H9 (cell line): ENCODE measurements at regions not wholly inside any gene's neighbourhood (a gene's known extent, or its start where the extent isn't known, plus 50 kb on each side); places are given as distances from the start of the nearest gene placed in this dataset.

Experiments used
- DNase-seq: peaks from one replicate; pipeline ENCODE4 v3.0.0-alpha.2; 2017
- H2AFZ ChIP-seq: one replicate; pipeline ENCODE4 v1.6.1; 2013; ENCODE audit warnings: mild to moderate bottlenecking, low read length, control low read depth, moderate library complexity
- H2AK5ac ChIP-seq: 2 replicates; pipeline ENCODE4 v1.6.1; 2013; ENCODE audit warnings: low read length, control low read depth, mixed read lengths; ENCODE audit not compliant: insufficient read length
- H2BK120ac ChIP-seq: one replicate; pipeline ENCODE4 v1.6.1; 2013; ENCODE audit warnings: low read depth, mild to moderate bottlenecking, low read length, control low read depth, inconsistent platforms; ENCODE audit not compliant: poor library complexity, severe bottlenecking
- H2BK12ac ChIP-seq: 2 replicates; pipeline ENCODE4 v1.6.1; 2013; ENCODE audit warnings: low read length, control low read depth, mixed read lengths, low read depth; ENCODE audit not compliant: insufficient read length
- H2BK15ac ChIP-seq: 2 replicates; pipeline ENCODE4 v1.6.1; 2013; ENCODE audit warnings: low read depth, low read length, control low read depth
- H2BK20ac ChIP-seq: one replicate; pipeline ENCODE4 v1.6.1; 2013; ENCODE audit warnings: low read depth, mild to moderate bottlenecking, low read length, control low read depth, inconsistent platforms; ENCODE audit not compliant: poor library complexity, severe bottlenecking
- H2BK5ac ChIP-seq: 2 replicates; pipeline ENCODE4 v1.6.1; 2013; ENCODE audit warnings: low read length, control low read depth, mixed read lengths; ENCODE audit not compliant: insufficient read length
- H3K14ac ChIP-seq: 2 replicates; pipeline ENCODE4 v1.6.1; 2013; ENCODE audit warnings: low read length, control low read depth; ENCODE audit not compliant: insufficient read depth
- H3K18ac ChIP-seq: 2 replicates; pipeline ENCODE4 v1.6.1; 2013; ENCODE audit warnings: low read depth, mild to moderate bottlenecking, mixed read lengths, low read length, control low read depth; ENCODE audit not compliant: insufficient read length
- H3K23ac ChIP-seq: 2 replicates; pipeline ENCODE4 v1.6.1; 2013; ENCODE audit warnings: low read length, control low read depth, mixed read lengths, low read depth; ENCODE audit not compliant: insufficient read length
- H3K23me2 ChIP-seq: 2 replicates; pipeline ENCODE4 v1.6.1; 2013; ENCODE audit warnings: low read depth, mild to moderate bottlenecking, mixed read lengths, low read length, control low read depth; ENCODE audit not compliant: insufficient read length, poor library complexity, severe bottlenecking
- H3K27ac ChIP-seq: 2 replicates; pipeline ENCODE4 v1.5.1; 2013; ENCODE audit warnings: low read length, control low read depth, mixed read lengths, low read depth; ENCODE audit not compliant: insufficient read length
- H3K27me3 ChIP-seq: 2 replicates; pipeline ENCODE4 v1.6.1; 2013; ENCODE audit warnings: low read length, control low read depth, inconsistent platforms; ENCODE audit not compliant: insufficient read depth
- H3K4ac ChIP-seq: 2 replicates; pipeline ENCODE4 v1.6.1; 2013; ENCODE audit warnings: low read depth, mild to moderate bottlenecking, control low read depth, inconsistent platforms, low read length, moderate library complexity
- H3K4me1 ChIP-seq: 2 replicates; pipeline ENCODE4 v1.6.1; 2013; ENCODE audit warnings: low read length, control low read depth, inconsistent platforms; ENCODE audit not compliant: insufficient read depth
- H3K4me2 ChIP-seq: 2 replicates; pipeline ENCODE4 v1.6.1; 2013; ENCODE audit warnings: low read length, control low read depth, mixed read lengths; ENCODE audit not compliant: insufficient read length, insufficient read depth
- H3K56ac ChIP-seq: 2 replicates; pipeline ENCODE4 v1.6.1; 2013; ENCODE audit warnings: low read depth, mild to moderate bottlenecking, mixed read lengths, low read length, control low read depth; ENCODE audit not compliant: insufficient read length
- H3K79me1 ChIP-seq: 2 replicates; pipeline ENCODE4 v1.6.1; 2013; ENCODE audit warnings: low read depth, mild to moderate bottlenecking, moderate library complexity, low read length, control low read depth, inconsistent platforms; ENCODE audit not compliant: insufficient read depth, poor library complexity, severe bottlenecking
- H3K79me2 ChIP-seq: 2 replicates; pipeline ENCODE4 v1.6.1; 2013; ENCODE audit warnings: low read length, control low read depth, inconsistent platforms; ENCODE audit not compliant: insufficient read depth
- H3K9ac ChIP-seq: 2 replicates; pipeline ENCODE4 v1.6.1; 2013; ENCODE audit warnings: low read length, control low read depth, mixed read lengths; ENCODE audit not compliant: insufficient read length; ENCODE audit errors: extremely low read depth
- H3K9me3 ChIP-seq: one replicate; pipeline ENCODE4 v1.6.1; 2013; ENCODE audit warnings: low read depth, low read length, inconsistent platforms; ENCODE audit not compliant: control insufficient read depth
- H3T11ph ChIP-seq: one replicate; pipeline ENCODE4 v1.6.1; 2013; ENCODE audit warnings: mild to moderate bottlenecking, low read length, control low read depth, inconsistent platforms
- H4K20me1 ChIP-seq: one replicate; pipeline ENCODE4 v1.6.1; 2013; ENCODE audit not compliant: control insufficient read depth, insufficient read length, insufficient read depth
- H4K5ac ChIP-seq: 2 replicates; pipeline ENCODE4 v1.6.1; 2013; ENCODE audit warnings: low read depth, mild to moderate bottlenecking, mixed read lengths, low read length, control low read depth; ENCODE audit not compliant: insufficient read length
- H4K8ac ChIP-seq: replicated peaks from 2 replicates; pipeline ENCODE4 v1.6.1; 2013; ENCODE audit warnings: low read length, control low read depth, mixed read lengths, low read depth; ENCODE audit not compliant: insufficient read length
- H4K91ac ChIP-seq: 2 replicates; pipeline ENCODE4 v1.6.1; 2013; ENCODE audit warnings: low read depth, mild to moderate bottlenecking, moderate library complexity, mixed read lengths, low read length, control low read depth; ENCODE audit not compliant: insufficient read length
- H3K27ac Mint-ChIP-seq, 3 experiments: 2 replicates in 2 of 3; 3 replicates in 1 of 3; pipeline ENCODE4 v1.8.0; 2020 to 2021; ENCODE audit warnings: mixed read lengths in 3 of 3, mild to moderate bottlenecking in 1 of 3, moderate library complexity in 1 of 3
- H3K27me3 Mint-ChIP-seq: 2 replicates; pipeline ENCODE4 v1.8.0; 2021; ENCODE audit warnings: low read depth, mild to moderate bottlenecking, moderate library complexity, mixed read lengths
- H3K36me3 Mint-ChIP-seq, 3 experiments: 2 replicates in 2 of 3; 3 replicates in 1 of 3; pipeline ENCODE4 v1.8.0; 2020 to 2021; ENCODE audit warnings: low read depth in 3 of 3, mixed read lengths in 3 of 3; ENCODE audit not compliant: insufficient read depth in 1 of 3
- H3K4me1 Mint-ChIP-seq, 2 experiments: 2 replicates each; pipeline ENCODE4 v1.8.0; 2020; ENCODE audit warnings: mixed read lengths in 2 of 2
- H3K4me3 Mint-ChIP-seq, 2 experiments: 2 replicates in 1 of 2; 3 replicates in 1 of 2; pipeline ENCODE4 v1.8.0; 2020 to 2021; ENCODE audit warnings: mild to moderate bottlenecking in 2 of 2, mixed read lengths in 2 of 2, moderate library complexity in 1 of 2
- H3K9me3 Mint-ChIP-seq, 2 experiments: 2 replicates in 1 of 2; 3 replicates in 1 of 2; pipeline ENCODE4 v1.8.0; 2020; ENCODE audit warnings: mild to moderate bottlenecking in 2 of 2, mixed read lengths in 2 of 2, moderate library complexity in 1 of 2
- CTCF ChIP-seq: fragments of 200-600 bp; sonication (generic); conservative IDR thresholded peaks from 3 replicates; pipeline ENCODE4 v1.8.0; 2021; ENCODE audit warnings: antibody characterized with exemption, mild to moderate bottlenecking
- WGBS: extraction: QIAGEN DNeasy Blood & Tissue Kit; methylation state at CpG from one replicate; pipeline ENCODE4 v1.1.7; 2013; ENCODE audit warnings: missing lambda C conversion rate, low lambda C conversion rate, mixed read lengths; ENCODE audit not compliant: insufficient read length; ENCODE audit errors: extremely low coverage; 5-methylcytosine and 5-hydroxymethylcytosine counted together

- H3K4me1 Mint-ChIP-seq = peaks cover 0 to 2% of the 10 kb centered on the region in 2 experiments; a peak in 1 of 4 replicates
- Histone ChIP-seq H2BK12ac (no peak overlapping the region), H3K23me2 (no peaks in the 10 kb centered on the region), H3K9me3 (no peaks in the 10 kb centered on the region), H2AK5ac (no peak overlapping the region), H3K27ac (no peak overlapping the region), H3T11ph (no peak overlapping the region), H2BK5ac (no peak overlapping the region), H2AFZ (no peak overlapping the region), H3K14ac (no peak overlapping the region), H3K79me1 (no peaks in the 10 kb centered on the region), H4K8ac (no peak overlapping the region), H3K56ac (no peak overlapping the region), H3K4me1 (no peaks in the 10 kb centered on the region), H2BK20ac (no peak overlapping the region), H3K18ac (no peak overlapping the region), H2BK120ac (no peak overlapping the region), H3K4me2 (no peak overlapping the region), H4K5ac (no peak overlapping the region), H3K79me2 (no peaks in the 10 kb centered on the region), H3K9ac (no peak overlapping the region), H3K27me3 (no peaks in the 10 kb centered on the region), H4K20me1 (no peaks in the 10 kb centered on the region), H4K91ac (no peak overlapping the region), H3K23ac (no peak overlapping the region), H3K4ac (no peak overlapping the region), H2BK15ac (no peak overlapping the region)
- H3K9me3 Mint-ChIP-seq = peaks cover 24 to 26% of the 10 kb centered on the region in 2 experiments
- no peak for DNase-seq
- no peak for TF ChIP-seq CTCF
- no peak overlapping the region for H3K27ac Mint-ChIP-seq
- H3K27me3 Mint-ChIP-seq = no peaks in the 10 kb centered on the region
- WGBS = no CpG with 5 or more reads among the region's 1 CpG
- H3K4me3 Mint-ChIP-seq = no peak overlapping the region
- peaks cover 7 to 25% (median 15%) of the 10 kb centered on the region in 3 experiments; a peak in 6 of 7 replicates for H3K36me3 Mint-ChIP-seq
These were observed 710.2 kb upstream of the POM121L12 start for GRCh38 chr7:52325237-52325636.
